ENCODE measurements at regions not wholly inside any gene's neighbourhood (a gene's known extent, or its start where the extent isn't known, plus 50 kb on each side); places are given as distances from the start of the nearest gene placed in this dataset.
A peak's percentile ranks its signal among the peaks of the same experiment; 100 is the strongest.

- Histone ChIP-seq H3K4me2 (ENCODE audit: low read length, poor library complexity, severe bottlenecking) (no peak overlapping the region), H4K91ac (ENCODE audit: low read length) (no peak overlapping the region), H3K27ac (ENCODE audit: low read length, poor library complexity, severe bottlenecking) (no peak overlapping the region), H2BK5ac (ENCODE audit: low read depth, low read length, poor library complexity, severe bottlenecking) (no peak overlapping the region), H3K4me3 (ENCODE audit: insufficient read depth in 1 of 2, low read depth in 1 of 2, low read length in 2 of 2) (no peak overlapping the region), H2BK12ac (ENCODE audit: low read length in 2 of 2) (no peak overlapping the region), H3K9me3 (ENCODE audit: control insufficient read depth, low read length) (no peaks in the 10 kb centered on the region), H3K23ac (ENCODE audit: low read length in 2 of 2) (no peak overlapping the region), H3K18ac (ENCODE audit: low read depth in 1 of 2, low read length in 2 of 2) (no peak overlapping the region), H4K8ac (ENCODE audit: low read length) (no peak overlapping the region), H3K14ac (ENCODE audit: low read length in 2 of 2) (no peak overlapping the region), H3K79me1 (replicated peaks; ENCODE audit: low read length, poor library complexity, severe bottlenecking) (no peaks in the 10 kb centered on the region), H3K27me3 (ENCODE audit: control insufficient read depth in 1 of 2, insufficient read depth in 1 of 2, low read length in 2 of 2) (peaks cover 31 to 75% of the 10 kb centered on the region in 2 experiments), H2BK15ac (ENCODE audit: low read depth, poor library complexity, severe bottlenecking) (no peak overlapping the region), H2AFZ (ENCODE audit: low read depth, low read length) (no peak overlapping the region), H3K36me3 (ENCODE audit: control insufficient read depth in 1 of 2, insufficient read depth in 2 of 2, low read depth in 1 of 2, low read length in 2 of 2) (no peaks in the 10 kb centered on the region), H3K9ac (ENCODE audit: low read length) (no peak overlapping the region), H3K4me1 (ENCODE audit: control insufficient read depth, insufficient read depth, low read depth, low read length) (no peaks in the 10 kb centered on the region), H2BK120ac (ENCODE audit: low read depth, low read length) (no peak overlapping the region), H2AK5ac (ENCODE audit: low read length, severe bottlenecking) (no peak overlapping the region), H3K4ac (ENCODE audit: low read depth in 1 of 2, low read length in 2 of 2) (no peak overlapping the region)
- WGBS: 66% methylated on average over 3 of the region's 3 CpGs
- DNase-seq: no peak
Measured at GRCh38 chr22:26995235-26995634, 337.8 kb downstream of the MIAT start.

GRCh38 chr22:26996154-26996553 lies 338.8 kb downstream of the MIAT start:
- Histone ChIP-seq H3K14ac (ENCODE audit: low read length in 2 of 2) (no peak overlapping the region), H4K8ac (ENCODE audit: low read length) (no peak overlapping the region), H3K4ac (ENCODE audit: low read depth in 1 of 2, low read length in 2 of 2) (no peak overlapping the region), H3K79me1 (replicated peaks; ENCODE audit: low read length, poor library complexity, severe bottlenecking) (no peaks in the 10 kb centered on the region), H3K27me3 (ENCODE audit: control insufficient read depth in 1 of 2, insufficient read depth in 1 of 2, low read length in 2 of 2) (peaks cover 30 to 66% of the 10 kb centered on the region in 2 experiments), H4K91ac (ENCODE audit: low read length) (no peak overlapping the region), H2AK5ac (ENCODE audit: low read length, severe bottlenecking) (no peak overlapping the region), H2AFZ (ENCODE audit: low read depth, low read length) (no peak overlapping the region), H2BK5ac (ENCODE audit: low read depth, low read length, poor library complexity, severe bottlenecking) (no peak overlapping the region), H2BK12ac (ENCODE audit: low read length in 2 of 2) (no peak overlapping the region), H3K4me1 (ENCODE audit: control insufficient read depth, insufficient read depth, low read depth, low read length) (no peaks in the 10 kb centered on the region), H3K4me2 (ENCODE audit: low read length, poor library complexity, severe bottlenecking) (no peak overlapping the region), H2BK15ac (ENCODE audit: low read depth, poor library complexity, severe bottlenecking) (no peak overlapping the region), H3K9ac (ENCODE audit: low read length) (no peak overlapping the region), H3K23ac (ENCODE audit: low read length in 2 of 2) (no peak overlapping the region), H3K18ac (ENCODE audit: low read depth in 1 of 2, low read length in 2 of 2) (no peak overlapping the region), H3K36me3 (ENCODE audit: control insufficient read depth in 1 of 2, insufficient read depth in 2 of 2, low read depth in 1 of 2, low read length in 2 of 2) (no peaks in the 10 kb centered on the region), H2BK120ac (ENCODE audit: low read depth, low read length) (no peak overlapping the region), H3K9me3 (ENCODE audit: control insufficient read depth, low read length) (no peaks in the 10 kb centered on the region), H3K4me3 (ENCODE audit: insufficient read depth in 1 of 2, low read depth in 1 of 2, low read length in 2 of 2) (no peak overlapping the region), H3K27ac (ENCODE audit: low read length, poor library complexity, severe bottlenecking) (no peak overlapping the region)
- WGBS: 84% methylated on average over 2 of the region's 2 CpGs
- DNase-seq: no peak

- H2BK15ac ChIP-seq (ENCODE audit: low read depth, poor library complexity, severe bottlenecking): no peak overlapping the region
- H2BK120ac ChIP-seq (ENCODE audit: low read depth, low read length): no peak overlapping the region
- no peaks in the 10 kb centered on the region for H3K79me1 ChIP-seq (replicated peaks; ENCODE audit: low read length, poor library complexity, severe bottlenecking)
- H2BK5ac ChIP-seq (ENCODE audit: low read depth, low read length, poor library complexity, severe bottlenecking): no peak overlapping the region
- DNase-seq: peak; percentile 30
- H2BK12ac ChIP-seq (ENCODE audit: low read length in 2 of 2): no peak overlapping the region
- no peak overlapping the region for H4K8ac ChIP-seq (ENCODE audit: low read length)
- no peak overlapping the region for H3K4me3 ChIP-seq (ENCODE audit: insufficient read depth in 1 of 2, low read depth in 1 of 2, low read length in 2 of 2)
- no peak overlapping the region for H3K4ac ChIP-seq (ENCODE audit: low read depth in 1 of 2, low read length in 2 of 2)
- H3K36me3 ChIP-seq (ENCODE audit: control insufficient read depth in 1 of 2, insufficient read depth in 2 of 2, low read depth in 1 of 2, low read length in 2 of 2): no peaks in the 10 kb centered on the region
- H3K14ac ChIP-seq (ENCODE audit: low read length in 2 of 2): no peak overlapping the region
- H2AK5ac ChIP-seq (ENCODE audit: low read length, severe bottlenecking): no peak overlapping the region
- H4K91ac ChIP-seq (ENCODE audit: low read length): no peak overlapping the region
- 40% methylated on average over 3 of the region's 3 CpGs for WGBS
- no peaks in the 10 kb centered on the region for H3K4me1 ChIP-seq (ENCODE audit: control insufficient read depth, insufficient read depth, low read depth, low read length)
- H3K27ac ChIP-seq (ENCODE audit: low read length, poor library complexity, severe bottlenecking): no peak overlapping the region
- H3K18ac ChIP-seq (ENCODE audit: low read depth in 1 of 2, low read length in 2 of 2): no peak overlapping the region
- H3K27me3 ChIP-seq (ENCODE audit: control insufficient read depth in 1 of 2, insufficient read depth in 1 of 2, low read length in 2 of 2): peaks cover 20 to 59% of the 10 kb centered on the region in 2 experiments
- H2AFZ ChIP-seq (ENCODE audit: low read depth, low read length): no peak overlapping the region
- no peaks in the 10 kb centered on the region for H3K9me3 ChIP-seq (ENCODE audit: control insufficient read depth, low read length)
- no peak overlapping the region for H3K23ac ChIP-seq (ENCODE audit: low read length in 2 of 2)
- no peak overlapping the region for H3K4me2 ChIP-seq (ENCODE audit: low read length, poor library complexity, severe bottlenecking)
- H3K9ac ChIP-seq (ENCODE audit: low read length): no peak overlapping the region
Measured at GRCh38 chr22:26998129-26998528, 340.7 kb downstream of the MIAT start.

GRCh38 chr22:26998716-26999115 lies 341.3 kb downstream of the MIAT start:
- Histone ChIP-seq H4K91ac (ENCODE audit: low read length) (no peak overlapping the region), H3K14ac (ENCODE audit: low read length in 2 of 2) (no peak overlapping the region), H3K27ac (ENCODE audit: low read length, poor library complexity, severe bottlenecking) (no peak overlapping the region), H2BK5ac (ENCODE audit: low read depth, low read length, poor library complexity, severe bottlenecking) (no peak overlapping the region), H3K4me3 (ENCODE audit: insufficient read depth in 1 of 2, low read depth in 1 of 2, low read length in 2 of 2) (no peak overlapping the region), H3K36me3 (ENCODE audit: control insufficient read depth in 1 of 2, insufficient read depth in 2 of 2, low read depth in 1 of 2, low read length in 2 of 2) (no peaks in the 10 kb centered on the region), H3K18ac (ENCODE audit: low read depth in 1 of 2, low read length in 2 of 2) (no peak overlapping the region), H3K4me1 (ENCODE audit: control insufficient read depth, insufficient read depth, low read depth, low read length) (no peaks in the 10 kb centered on the region), H3K9me3 (ENCODE audit: control insufficient read depth, low read length) (no peaks in the 10 kb centered on the region), H3K79me1 (replicated peaks; ENCODE audit: low read length, poor library complexity, severe bottlenecking) (no peaks in the 10 kb centered on the region), H3K23ac (ENCODE audit: low read length in 2 of 2) (peak overlapping the region in 1 of 2 experiments; percentile 18), H2AFZ (ENCODE audit: low read depth, low read length) (no peak overlapping the region), H3K4me2 (ENCODE audit: low read length, poor library complexity, severe bottlenecking) (no peak overlapping the region), H2BK120ac (ENCODE audit: low read depth, low read length) (no peak overlapping the region), H2AK5ac (ENCODE audit: low read length, severe bottlenecking) (no peak overlapping the region), H3K9ac (ENCODE audit: low read length) (no peak overlapping the region), H4K8ac (ENCODE audit: low read length) (no peak overlapping the region), H3K27me3 (ENCODE audit: control insufficient read depth in 1 of 2, insufficient read depth in 1 of 2, low read length in 2 of 2) (peaks cover 17 to 57% of the 10 kb centered on the region in 2 experiments), H2BK15ac (ENCODE audit: low read depth, poor library complexity, severe bottlenecking) (no peak overlapping the region), H2BK12ac (ENCODE audit: low read length in 2 of 2) (peak overlapping the region in 1 of 2 experiments; percentile 35), H3K4ac (ENCODE audit: low read depth in 1 of 2, low read length in 2 of 2) (no peak overlapping the region)
- DNase-seq: no peak
- 41% methylated on average over 6 of the region's 6 CpGs for WGBS
